ENCODE measurements at regions not wholly inside any gene's neighbourhood (a gene's known extent, or its start where the extent isn't known, plus 50 kb on each side); places are given as distances from the start of the nearest gene placed in this dataset.
A peak's percentile ranks its signal among the peaks of the same experiment; 100 is the strongest.

DNA sequence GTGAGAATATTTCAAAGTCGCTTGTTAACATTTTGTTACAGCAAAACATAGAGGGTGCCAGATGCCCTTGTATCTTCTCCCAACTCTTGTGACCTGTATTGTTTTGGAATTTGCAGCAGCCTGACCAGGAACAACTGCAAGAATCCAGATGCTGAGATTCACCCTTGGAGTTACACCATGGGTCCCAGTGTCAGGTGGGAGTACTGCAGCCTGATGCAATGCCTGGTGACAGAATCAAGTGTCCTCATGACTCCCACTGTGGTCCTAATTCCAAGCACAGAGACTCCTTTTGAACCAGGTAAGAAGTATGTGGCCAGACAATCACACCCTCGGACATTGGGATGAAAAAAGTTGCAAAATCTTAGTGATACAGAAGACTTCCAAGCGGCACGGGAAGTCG is 79.6 kb upstream of the MAP3K4 start:
- DNase-seq: no peak

DNA sequence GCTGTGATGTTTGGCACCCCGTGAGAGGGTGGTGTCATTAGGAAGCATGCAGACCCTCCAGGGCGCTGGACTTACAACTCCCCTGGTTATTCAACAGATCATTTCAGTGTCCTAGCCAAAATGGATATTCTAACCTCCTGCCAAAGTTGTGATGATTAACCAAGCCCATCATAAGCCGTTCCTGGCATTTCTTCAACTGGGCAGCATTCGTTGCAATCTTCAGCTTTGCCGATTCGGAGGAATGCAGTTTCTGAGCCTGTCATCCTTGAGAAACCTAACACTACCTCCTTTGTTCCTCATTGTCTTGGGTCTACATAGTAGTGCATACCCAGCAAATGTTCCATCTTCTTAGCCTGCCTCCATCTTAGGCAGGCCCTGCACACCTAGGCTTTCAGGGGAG is 79.2 kb upstream of the MAP3K4 start:
- DNase-seq: no peak

GRCh38 chr6:160917572-160917971 is 74.0 kb upstream of the MAP3K4 start:
- no peak for DNase-seq

DNA sequence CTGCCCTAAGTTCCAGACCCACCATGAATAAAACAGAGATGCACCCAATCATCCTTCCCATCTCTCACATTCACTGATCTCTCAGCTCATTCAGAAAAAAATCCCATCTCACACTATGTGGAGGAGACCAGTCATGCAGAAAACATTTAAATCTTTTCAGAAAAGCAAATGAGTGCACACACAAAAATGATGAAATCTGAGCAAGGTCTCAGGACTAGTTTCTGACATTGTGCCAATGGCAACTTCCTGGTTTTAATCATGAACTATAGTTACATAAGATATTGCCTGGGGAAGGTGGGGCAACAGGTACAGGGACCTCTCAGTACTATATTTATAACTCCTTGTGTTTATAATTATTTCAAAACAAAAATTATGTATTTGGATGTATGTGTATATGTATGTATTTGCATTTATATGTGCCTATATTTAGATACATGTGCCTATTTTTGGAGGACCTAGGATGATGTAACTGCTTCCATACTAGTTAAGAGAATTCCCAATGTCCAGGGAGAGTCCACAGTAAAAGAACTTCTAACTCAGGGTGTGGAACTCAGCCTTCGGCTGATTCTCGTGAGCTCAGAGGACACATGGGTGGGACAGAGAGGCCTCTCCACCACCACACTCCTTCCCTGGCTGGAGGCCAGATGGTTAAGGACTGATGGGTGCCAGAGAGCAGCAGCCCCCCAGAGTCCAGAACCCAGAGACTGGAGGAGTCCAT is 71.7 kb upstream of the MAP3K4 start:
- DNase-seq: no peak

DNA sequence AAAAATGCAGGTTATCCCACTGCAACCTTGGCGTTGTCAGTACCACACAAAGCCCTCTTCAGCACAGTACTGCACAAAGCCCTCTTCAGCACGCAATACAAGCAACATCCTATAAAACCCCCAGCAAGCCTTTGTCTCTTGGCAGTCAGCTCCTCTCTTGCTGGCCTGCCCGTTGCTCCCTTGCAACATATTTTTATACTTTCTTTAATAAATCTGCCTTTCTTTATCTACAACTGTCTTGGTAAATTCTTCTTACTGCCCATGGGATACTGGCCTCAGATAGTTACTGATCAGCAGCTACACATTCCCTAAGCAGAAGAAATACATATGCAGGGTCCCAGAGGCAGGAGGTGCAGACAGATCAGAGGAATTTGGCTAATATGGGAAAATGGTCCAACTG is 70.5 kb upstream of the MAP3K4 start:
- no peak for DNase-seq

- DNase-seq: no peak
These were observed 65.0 kb upstream of the MAP3K4 start for GRCh38 chr6:160926281-160927276.

- no peak for DNase-seq
These were observed 64.2 kb upstream of the MAP3K4 start for GRCh38 chr6:160927416-160927815.

DNA sequence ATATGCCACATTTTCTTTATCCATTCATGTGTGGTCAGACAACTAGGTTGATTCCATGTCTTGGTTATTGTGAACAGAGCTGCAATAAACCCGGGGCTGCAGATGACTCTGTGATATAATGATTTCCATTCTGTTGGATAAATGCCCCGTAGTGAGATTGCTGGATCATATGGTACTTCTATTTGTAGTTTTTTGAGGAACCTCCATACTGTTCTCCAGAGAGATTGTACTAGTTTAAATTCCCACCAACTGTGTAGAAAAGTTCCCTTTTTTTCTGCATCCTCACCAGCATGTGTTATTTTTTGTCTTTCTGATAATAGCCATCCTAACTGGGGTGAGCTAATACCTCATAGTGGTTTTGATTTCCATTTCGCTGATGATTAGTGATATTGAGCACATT is 62.2 kb upstream of the MAP3K4 start:
- DNase-seq: no peak

DNA sequence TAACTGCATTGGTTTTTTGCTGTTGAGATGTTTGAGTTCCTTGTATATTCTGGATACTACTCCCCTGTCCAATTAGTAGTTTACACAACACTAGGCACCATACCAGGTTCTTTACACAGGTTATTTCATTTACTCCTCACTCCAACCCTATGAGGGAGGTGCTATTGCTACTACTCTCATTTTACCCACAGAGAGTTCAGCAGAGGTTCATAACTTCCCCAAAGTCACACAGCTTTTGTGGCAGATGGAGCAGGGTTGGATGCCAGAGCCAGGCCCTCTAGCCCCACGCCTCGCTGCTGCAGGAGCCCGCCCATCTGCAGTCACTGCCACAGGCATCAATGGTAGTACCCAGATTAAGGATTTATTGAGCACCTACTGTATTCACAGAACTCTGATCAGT is 61.7 kb upstream of the MAP3K4 start:
- no peak for DNase-seq

- peak; percentile 75 for DNase-seq
These were observed 60.8 kb upstream of the MAP3K4 start for GRCh38 chr6:160930547-160931377.

DNA sequence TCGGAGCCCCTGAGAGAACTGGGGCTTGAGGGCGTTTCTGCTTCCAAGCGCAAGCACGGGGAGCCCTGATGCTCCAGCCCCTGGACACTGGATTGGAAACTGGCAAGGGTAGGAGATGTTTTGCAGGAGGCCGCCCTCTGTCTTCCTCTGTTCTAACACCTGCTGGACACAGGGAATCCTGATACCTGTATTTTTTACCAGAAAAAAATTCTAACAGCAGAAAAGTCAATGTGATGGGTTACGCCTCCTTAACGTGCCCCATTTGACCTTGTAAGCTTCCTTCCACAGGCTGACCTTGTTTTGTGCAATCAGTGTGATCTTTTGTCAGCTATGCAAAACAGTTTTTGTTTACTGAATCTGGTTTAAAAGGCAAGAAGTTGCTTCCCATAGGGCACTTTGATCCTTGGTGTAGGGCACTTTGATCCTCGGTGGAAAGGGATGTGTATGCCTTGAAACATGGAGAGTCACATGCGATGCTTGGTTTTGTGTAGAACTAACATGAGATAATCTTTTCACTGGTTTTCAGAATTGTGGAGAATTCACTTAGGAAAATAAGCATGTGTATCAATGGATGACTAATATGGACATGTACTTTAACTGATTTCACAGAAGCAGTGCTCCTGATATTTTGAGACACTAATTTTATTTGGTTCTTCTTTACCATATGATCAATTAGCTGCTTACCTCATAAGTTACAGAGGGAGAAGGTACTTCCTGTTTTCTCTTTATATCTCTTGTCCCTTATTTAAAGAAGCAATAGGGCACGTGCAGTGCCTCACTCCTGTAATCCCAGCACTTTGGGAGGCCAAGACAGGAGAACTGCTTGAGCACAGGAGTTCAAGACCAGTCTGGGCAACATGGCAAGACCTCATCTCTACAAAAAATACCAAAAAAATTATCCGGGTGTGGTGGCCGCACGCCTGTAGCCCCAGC is 59.9 kb upstream of the MAP3K4 start:
- DNase-seq: no peak

DNA sequence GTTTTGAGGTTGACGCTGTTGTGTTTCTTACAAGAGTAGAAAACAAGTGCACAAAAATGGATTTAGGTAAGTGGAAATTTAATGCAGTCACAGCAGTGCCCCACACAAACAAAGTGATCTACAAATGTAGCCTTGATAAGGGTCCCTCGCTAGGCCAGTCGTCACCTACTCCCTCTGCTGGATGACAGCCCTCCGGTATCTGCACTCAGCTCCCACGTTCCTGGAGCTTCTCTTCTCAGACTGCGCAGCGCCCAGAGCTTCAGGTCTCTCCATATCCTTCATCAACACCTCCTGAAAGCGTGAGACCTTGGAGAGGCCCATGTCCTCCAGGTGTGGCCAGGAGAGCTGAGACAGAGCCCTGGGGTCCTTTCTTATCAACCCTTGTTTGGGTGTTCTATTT is 58.3 kb upstream of the MAP3K4 start:
- DNase-seq: no peak

DNA sequence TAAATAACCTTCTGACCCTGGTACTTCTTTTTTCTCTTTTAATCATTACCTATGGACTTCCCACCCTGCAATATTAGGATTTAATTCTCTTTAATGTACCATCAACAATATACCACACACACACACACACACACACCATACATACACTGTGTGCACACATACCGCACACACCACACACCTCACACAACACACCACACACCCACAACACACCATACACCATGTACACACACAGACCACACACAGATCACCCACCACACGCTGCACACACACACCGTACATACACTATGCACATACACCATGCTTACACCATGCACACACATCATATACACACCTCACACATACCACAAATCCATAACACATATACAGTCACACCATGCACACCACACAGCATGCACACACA is 57.4 kb upstream of the MAP3K4 start:
- no peak for DNase-seq

- DNase-seq: no peak
These were observed 51.4 kb upstream of the MAP3K4 start for GRCh38 chr6:160940197-160940596.
